NCI-H2029 treated with DMSO at 0.1 percent for 48 hours (cell line): ENCODE measurements at regions not wholly inside any gene's neighbourhood (a gene's known extent, or its start where the extent isn't known, plus 50 kb on each side); places are given as distances from the start of the nearest gene placed in this dataset.

Experiments used
- DNase-seq: peaks from one replicate; lab custom pipeline; 2025; lab: John Stamatoyannopoulos, UW

DNA sequence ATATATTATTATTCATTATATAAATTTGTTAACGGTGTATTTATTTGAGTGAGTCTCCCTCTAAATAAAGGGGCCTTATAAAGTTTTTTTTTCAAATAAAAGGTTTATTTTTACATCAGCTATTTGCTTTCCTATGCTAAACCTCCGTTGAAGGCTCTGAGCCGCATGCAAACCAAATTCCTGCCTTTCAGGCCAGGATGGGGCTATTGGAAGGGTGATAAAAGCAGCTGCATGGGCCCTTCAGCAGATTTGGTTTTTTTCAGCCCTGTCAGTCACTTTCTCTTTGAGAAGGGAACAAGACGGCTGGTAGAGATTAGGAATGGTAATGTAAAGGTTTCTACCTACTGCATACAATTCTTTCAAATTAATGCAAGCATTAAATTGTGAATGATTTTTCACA, 244.2 kb downstream of the WNT5A start:
- DNase-seq, result no peak

DNA sequence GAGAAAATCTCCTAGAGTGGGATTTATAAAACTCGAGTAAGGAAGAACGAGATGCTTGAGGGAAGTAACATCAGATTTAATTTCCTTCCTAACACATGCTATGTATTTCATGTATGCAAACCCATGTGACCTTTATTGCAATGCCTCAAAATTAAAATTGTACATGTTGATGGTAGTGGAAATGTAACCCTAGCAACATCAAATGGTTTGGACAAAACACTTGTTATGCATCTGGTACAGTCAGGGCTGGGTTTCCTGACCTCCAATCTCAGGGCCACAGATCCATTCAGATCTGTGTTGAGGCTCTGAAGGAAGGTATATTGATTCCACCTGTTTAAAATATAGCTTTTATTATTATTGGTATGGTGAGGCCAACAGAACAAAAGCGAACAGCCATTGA, 246.0 kb downstream of the WNT5A start:
- no peak for DNase-seq

DNA sequence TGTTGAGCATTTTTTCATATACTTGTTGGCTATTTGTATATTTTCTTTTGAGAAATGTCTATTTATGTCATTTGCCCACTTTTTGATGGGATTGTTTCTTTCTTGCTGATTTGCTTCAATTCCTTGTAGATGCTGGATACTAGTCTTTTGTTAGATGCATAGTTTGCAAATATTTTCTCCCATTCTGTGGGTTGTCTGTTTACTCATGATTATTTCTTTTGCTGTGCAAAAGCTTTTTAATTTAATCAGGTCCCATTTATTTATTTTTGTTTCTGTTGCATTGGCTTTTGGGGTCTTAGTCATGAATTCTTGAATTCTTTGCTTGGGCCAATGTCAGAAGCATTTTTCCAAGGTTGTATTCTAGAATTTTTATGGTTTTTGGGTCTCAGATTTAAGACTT, 251.7 kb downstream of the WNT5A start:
- no peak for DNase-seq

DNA sequence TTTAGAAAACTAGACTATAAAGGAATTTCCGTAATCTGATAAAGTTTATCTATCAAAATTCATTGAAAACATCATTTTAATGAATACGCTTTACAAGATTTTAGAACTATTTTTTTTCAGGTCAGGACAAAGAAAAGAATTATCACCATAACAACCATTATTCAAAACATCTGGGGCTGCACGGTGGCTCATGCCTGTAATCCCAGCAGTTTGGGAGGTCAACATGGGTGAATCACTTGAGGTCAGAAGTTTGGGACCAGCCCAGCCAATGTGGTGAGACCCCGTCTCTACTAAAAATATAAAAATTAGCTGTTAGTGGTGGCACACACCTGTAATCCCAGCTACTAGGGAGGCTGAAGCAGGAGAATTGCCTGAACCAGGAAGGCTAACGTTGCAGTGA, 260.4 kb downstream of the WNT5A start:
- DNase-seq, result no peak

DNA sequence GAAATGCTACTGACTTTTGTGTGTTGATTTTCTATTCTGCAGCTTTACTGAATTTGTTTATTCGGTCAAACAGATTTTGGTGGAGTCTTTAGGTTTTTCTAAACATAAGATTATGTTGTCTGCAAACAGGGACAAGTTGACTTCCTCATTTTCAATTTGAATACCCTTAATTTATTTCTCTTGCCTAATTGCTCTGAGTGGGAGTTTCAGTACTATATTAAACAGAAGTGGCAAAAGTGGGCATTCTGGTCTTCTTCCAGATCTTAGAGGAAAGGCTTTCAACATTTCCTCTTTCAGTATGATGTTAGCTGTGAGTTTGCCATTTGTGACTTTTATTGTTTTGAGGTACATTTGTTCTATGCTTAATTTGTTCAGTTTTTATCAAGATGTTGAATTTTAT, 268.5 kb downstream of the WNT5A start:
- no peak for DNase-seq

DNA sequence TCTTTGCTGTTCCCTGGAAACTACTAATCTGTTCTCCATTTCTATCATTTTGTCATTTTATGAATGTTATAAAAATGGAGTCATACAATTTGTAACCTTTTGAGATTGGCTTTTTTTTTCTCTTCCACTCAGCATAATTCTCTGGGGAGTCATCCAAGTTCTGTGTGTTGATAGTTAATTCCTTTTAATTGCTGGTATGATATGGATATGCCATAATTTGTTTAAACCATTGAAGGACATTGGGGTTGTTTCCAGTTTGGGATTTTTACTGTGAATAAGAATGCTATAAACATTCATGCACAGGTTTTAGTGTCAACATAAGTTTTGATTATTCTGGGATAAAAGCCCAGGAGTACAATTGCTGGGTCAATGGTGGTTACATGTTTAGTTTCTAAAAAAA, 279.4 kb downstream of the WNT5A start:
- no peak for DNase-seq

DNA sequence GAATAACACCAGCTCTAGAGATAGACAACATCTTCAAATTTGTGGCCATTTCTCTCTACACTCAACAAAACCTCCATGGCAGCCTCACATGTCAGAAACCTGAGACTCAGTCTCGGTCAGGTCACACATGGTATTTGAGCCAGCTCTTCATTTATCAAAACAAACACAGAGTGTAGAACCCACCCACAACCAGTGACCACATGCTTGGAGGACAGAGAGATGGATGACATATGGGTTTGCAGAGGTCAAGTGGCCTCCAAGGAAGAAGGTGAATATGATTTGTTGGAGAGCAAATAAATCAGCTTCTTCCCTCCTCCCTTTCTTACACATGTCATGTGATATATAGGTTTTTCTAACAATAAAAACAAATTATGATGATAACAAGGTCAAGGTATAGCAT, 278.1 kb upstream of the LRTM1 start:
- DNase-seq, result no peak

DNA sequence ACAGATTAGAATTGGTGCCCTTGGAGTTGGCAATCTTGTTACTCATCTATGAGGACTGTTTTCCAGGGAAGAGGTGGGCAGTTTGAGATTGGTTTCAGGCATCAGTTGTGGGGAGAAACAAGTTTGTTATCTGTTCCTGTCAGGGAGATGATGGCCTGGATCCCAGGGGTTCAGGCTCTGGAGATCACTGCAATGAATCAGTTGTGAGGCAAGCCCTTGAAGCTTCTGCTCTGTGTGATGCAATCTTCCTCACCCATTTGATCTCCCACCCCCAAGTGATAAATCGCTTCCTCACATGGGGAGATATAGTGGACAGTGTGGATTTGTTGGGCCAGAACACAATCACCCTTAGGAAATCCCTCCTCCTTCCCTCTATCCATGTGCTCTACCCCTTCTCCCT, 276.6 kb upstream of the LRTM1 start:
- DNase-seq, result no peak

DNA sequence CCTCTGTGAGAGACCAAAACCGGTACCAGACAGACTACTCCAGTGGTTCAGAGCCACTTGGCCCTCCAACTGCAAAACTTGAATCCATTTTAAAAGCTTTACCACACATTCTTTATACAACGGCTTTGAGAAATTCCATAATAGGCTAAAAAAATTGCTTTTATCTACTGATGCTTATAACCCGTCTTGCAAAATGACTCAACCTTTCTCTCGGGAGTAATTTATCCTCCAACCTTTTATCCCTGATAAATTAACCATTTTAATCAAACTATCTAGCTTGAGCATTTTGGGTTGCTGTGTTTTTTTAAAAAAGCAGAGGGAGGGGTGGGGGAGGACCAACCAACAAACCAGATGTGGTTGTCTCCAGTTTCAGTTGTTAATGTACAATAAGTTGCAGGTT, 275.7 kb upstream of the LRTM1 start:
- DNase-seq, result no peak

DNA sequence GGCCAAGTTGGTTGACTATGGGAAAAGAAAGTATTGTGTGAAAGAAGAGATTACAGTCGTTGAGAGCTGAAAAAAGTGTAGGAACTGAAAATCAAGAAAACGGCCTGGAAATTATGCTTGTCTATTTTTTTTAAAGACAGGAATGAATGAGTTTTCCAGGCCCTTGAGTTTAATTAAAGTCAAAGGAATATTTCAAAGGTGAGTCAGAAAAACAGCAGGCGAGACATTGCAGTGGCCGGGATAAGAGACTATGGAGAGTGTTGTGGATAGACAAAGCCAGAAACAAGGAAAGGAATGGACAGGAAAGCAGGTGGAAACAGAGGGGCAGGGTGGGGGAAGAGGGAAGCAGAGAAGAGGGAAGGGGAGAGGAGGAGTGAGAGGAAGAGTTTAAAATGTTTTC, 275.1 kb upstream of the LRTM1 start:
- no peak for DNase-seq

DNA sequence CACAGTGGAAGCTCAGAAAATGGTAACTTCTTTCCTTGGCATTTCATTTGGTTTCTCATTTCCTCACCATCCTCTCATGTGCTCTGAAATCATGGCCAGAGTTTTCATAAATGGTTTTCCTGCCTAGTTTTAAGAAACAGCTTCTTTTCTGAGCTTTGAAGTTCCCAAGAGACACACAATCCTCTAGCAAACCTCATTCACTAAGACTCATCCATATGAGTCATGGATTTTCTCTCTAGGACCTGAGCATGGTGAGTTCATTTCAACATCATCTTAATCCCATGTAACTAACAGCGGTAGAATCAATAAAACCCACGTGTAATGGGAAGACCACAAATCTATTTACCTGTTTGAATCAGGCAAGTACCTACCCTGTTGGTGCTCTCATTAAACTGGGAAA, 274.5 kb upstream of the LRTM1 start:
- no peak for DNase-seq

DNA sequence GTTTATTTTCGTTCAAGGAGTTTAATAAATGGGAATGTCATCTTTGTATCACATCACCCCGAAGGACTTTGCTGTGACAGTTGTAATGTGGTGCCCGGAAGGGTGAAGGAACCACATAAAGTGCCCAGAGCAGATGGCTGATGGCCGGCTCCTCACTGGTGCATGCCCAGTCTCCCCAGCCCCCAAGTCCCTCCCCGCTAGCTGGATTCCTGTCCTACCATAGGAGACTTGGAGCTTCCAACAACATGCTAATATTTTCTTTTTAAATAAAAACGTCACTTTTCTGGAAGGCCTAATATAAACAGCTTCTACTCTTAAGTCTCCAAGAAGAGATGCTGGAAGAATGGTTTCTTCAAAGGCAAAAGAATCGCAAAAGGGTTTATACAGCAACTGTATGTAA, 273.9 kb upstream of the LRTM1 start:
- no peak for DNase-seq

DNA sequence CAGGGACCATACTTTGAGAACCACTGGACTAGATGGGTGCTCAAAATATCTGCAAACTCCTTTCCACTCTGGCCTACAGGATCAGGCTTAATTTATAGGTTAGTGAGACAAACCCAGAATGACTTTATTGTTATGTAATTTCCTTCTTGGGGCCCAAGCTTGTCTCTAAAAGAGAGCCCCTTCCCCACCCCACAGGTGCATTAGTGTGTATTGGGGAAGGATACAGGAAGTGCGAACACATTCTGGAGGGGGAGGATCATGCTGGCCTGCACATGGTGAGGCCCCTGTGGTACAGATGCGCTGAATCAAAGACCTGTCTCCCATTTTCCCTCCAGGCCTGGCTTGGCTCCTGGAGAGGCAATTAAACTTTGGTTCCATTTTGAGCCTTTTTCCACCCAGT, 273.0 kb upstream of the LRTM1 start:
- DNase-seq, result no peak

DNA sequence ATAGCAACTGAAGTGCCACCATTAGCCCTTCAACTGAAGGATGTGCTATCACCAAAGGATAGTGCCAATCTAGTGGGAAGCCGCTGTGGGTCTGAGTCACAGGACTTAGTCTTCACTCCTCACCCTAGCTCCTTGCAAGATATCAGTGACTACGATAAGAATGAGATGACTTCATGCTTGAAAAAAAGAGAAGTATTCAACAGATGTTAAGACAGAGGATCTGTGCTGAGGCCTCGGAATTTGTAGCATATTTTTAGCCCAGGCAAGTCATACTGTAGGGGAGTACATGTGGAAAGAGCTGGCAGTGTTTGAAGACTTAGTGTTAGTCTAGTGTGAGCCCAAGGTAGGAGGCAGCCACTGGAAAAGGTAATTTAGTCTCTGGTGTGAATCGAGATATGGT, 270.7 kb upstream of the LRTM1 start:
- DNase-seq, result no peak

DNA sequence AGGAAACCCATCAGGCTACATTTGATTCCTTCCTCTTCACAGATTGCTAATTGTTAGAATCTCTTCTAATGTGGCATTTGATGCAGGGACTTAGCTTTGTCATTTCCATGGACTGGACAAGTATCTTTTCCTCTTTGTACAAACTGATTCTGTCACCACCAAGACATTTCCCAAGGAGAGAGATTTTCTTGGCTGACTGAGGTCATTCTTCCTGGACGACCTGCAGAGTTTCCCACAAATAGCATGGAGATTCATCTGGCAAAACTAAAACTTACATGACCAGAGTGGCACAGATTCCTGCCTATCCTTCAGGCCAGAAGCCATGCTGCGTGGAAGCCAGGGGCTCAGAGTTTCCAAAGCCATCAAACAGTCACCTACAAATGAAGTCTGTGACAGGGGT, 269.2 kb upstream of the LRTM1 start:
- no peak for DNase-seq

DNA sequence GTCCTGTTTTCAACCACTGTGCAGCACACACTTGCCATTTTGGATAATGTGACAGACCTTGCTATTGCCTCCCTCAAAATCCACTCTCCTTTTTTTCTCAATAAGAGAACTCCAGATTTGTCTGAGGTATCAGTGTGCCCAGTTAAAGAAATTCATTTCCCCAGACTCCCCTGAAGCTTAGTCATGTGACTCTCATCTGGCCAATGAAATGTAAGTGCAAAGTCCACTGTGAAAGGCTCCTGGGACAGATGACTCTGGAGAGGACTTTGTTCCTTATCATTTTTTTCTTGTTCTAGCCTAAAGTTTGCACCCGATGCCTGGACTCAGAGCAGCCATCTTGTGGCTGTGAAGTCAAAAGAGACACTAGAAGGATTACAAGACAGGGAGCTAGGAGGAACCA, 268.6 kb upstream of the LRTM1 start:
- no peak for DNase-seq

DNA sequence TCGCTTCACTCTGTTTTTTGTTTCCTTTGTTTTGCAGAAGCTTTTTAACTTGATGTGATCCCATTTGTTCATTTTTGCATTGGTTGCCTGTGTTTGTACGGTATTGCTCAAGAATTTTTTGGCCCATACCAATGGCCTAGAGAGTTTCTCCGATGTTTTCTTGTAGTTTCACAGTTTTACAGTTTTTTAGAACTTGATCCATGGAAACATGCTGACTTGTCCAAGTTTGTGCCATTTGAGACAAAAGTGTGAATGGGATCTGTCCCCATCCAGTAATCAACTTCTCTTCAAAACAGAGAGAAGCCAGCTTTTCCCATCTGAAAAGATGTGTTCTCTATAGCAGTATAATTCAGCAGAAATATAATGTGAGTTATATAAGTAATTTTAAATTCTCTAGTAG, 266.5 kb upstream of the LRTM1 start:
- no peak for DNase-seq

DNA sequence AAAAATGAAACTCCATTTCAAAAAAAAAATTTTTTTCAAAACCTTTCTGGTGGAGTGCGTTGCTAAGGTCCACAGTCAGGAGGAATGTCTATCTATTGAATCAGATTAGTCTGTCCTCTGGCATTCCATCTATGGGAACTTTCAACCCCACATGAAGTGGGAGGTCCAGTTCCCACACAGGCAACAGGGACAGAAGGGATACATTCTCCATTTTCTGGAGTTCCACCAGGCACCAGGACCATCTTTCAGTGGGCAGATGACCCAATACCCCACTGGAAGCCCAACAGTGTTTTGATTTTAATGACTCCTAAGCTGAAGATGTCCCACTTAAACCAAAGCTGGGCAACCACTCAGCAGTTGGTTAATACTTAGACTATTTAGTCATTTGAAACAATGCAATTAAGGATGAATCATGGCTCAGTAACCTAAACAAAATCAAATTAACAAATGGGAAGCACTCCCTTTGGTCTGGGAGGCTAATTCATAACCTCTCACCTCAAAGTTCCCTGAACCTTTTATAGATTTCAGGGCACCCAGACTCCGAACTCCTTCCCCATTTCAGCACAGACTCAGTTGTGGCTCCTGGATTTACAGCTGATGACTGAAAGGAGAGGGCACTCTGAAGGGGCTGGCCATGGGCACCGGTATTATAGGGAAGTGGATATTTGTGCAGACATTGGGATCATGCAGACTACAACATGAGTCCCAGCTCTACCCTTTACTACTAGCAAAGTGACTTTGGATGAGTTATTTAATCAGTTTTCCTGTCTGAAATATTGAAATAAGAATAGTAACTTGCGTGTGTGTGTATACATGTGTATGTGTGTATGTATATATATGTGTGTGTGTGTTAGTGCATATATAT, 264.3 kb upstream of the LRTM1 start:
- DNase-seq, result no peak

DNA sequence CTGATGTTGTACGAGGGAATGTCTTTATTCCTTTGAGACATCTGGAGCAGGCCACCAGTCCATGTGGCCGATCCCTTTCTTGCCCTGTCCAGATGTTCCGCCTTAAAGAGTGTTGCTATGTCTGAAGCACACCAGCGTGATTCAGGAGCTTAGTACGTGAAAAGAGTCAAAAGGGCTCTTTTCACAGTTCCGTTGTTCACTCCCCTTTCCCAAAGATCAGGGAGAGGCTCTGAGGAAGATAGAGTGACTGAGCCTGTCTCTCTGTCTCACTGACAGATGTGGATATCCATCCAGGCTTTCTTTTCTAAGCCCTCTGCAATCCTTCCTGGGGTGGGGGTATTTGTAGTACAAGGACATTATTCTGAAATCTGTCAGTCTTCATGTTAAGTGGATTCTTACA, 262.5 kb upstream of the LRTM1 start:
- DNase-seq, result no peak

DNA sequence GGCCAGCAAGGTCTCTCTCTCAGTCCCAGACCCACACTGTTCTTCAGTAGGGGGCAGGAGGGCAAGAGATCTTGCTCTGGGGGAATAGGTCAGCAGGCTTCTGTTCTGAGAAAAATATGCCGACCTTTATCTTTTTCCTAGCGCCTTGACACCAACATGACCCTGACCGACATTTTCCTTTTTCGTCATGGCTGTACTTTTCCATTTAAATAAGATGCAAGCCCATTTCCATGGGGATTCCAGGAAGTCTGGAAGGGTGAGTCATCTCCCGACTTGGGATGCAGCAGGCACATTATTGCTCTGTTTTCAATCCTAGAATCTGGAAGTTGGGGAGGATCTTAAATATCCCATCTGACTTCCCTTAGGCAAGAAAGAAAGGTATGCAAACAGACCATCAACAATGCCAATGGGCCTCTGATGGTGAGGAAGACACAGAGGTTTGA, 261.5 kb upstream of the LRTM1 start:
- DNase-seq, result no peak

DNA sequence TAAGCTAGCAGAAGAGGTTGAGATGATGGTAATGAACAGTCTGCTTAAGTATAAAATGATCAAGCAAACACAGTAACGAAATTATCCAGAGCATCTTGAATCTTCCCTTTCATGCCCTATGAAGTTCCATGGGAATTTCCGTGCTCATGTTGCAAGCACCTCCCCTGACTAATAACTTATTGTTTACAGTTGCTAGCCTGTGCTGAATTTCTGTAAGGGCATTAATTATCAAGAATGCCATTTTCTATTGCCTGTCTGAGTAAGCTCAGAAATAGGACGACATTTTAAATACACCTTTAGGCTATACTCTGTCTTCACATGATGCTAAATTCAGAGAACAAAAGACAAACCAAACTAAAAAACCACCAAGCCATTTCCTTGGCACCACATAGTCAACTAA, 257.5 kb upstream of the LRTM1 start:
- DNase-seq, result no peak

DNA sequence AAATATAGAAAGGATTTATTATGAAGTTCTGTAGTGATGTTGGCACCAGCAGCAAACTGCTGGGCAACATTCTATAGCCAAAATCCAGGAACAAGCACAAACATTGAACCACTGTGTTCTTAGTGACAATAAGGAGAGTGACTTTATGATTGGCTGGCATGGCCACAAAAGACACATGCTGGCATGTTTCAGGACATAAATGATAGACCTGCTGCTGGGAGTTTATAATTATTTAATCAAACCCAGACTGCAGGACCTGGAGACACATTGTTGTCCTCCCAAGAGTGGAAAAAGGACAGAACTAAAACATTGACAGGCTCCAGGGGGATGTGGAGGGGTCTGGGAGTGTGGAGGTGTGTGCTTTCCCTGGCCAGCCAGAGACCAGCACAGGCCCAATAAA, 255.3 kb upstream of the LRTM1 start:
- no peak for DNase-seq

DNA sequence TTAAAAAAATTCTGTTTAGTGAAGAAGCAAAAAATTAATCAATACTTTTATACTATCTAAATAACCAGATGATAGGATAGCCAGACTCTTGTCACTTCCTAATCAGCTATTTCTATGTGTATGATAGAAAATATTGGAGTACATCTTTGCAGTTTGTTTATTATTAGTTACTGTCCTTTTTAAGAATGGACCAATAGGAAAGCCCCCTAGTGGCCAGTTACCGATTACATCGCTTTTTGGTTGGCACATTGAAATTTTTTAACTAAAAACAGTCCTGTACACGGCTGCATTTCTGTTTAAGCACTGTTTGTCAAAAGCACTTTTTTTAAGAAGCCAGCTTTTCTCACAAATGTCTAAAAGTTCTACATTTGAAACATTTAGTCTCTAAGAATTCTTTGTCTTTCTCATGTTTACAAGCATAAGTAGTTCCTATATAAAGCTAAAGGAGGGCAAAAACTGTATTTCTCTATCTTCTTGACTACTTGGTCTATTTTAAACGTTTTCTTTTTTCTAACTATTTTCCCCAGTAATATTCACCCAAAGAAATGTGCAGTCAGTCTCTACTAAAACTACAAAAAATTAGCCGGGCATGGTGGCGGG, 253.2 kb upstream of the LRTM1 start:
- DNase-seq, result no peak

DNA sequence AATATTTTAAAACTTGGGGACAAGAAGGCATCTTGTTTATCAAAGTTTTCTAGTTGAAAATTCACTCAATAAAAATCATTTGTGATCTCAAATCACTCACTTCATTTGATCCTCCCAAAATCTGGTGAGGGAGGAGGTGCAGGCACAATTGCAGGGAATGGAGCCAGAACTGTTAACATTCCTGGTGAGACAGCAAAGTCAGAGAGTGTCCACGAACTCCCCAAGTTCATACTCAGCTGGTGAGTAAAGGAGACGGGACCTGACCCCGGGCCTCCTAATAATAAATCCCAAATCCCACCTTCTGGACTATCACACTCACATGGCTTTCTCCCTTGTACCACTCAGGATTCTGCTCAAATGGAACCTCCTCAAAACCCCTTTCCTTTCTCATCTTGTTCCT, 252.3 kb upstream of the LRTM1 start:
- no peak for DNase-seq
